IMR-90 (cell line): ENCODE measurements at regions not wholly inside any gene's neighbourhood (a gene's known extent, or its start where the extent isn't known, plus 50 kb on each side); places are given as distances from the start of the nearest gene placed in this dataset.

ENCODE experiments used
- BHLHE40 ChIP-seq: fragments of 150-350 bp; IDR thresholded peaks from 2 replicates; pipeline ENCODE4 v1.6.1; 2016; ENCODE audit warnings: mild to moderate bottlenecking, low read depth, low read length
- CEBPB ChIP-seq: IDR thresholded peaks from 2 replicates; pipeline ENCODE4 v1.6.1; 2012; ENCODE audit warnings: low read depth, low read length, improper control_type of control experiment
- CHD1 ChIP-seq: IDR thresholded peaks from 2 replicates; pipeline ENCODE4 v1.6.1; 2012; ENCODE audit warnings: low read depth, low read length, improper control_type of control experiment
- CTCF ChIP-seq: conservative IDR thresholded peaks from 2 replicates; pipeline ENCODE4 v1.5.1; 2012; ENCODE audit warnings: mild to moderate bottlenecking, low read depth, low read length, improper control_type of control experiment
- ELK1 ChIP-seq: fragments of 150-350 bp; IDR thresholded peaks from 2 replicates; pipeline ENCODE4 v1.6.1; 2016; ENCODE audit warnings: low read depth, mild to moderate bottlenecking, low read length, moderate library complexity, borderline replicate concordance
- FOS ChIP-seq: fragments of 150-350 bp; IDR thresholded peaks from 2 replicates; pipeline ENCODE4 v1.6.1; 2016; ENCODE audit warnings: low read depth, low read length
- POLR2A ChIP-seq: IDR thresholded peaks from 2 replicates; pipeline ENCODE4 v1.6.1; 2012; ENCODE audit warnings: mild to moderate bottlenecking, low read depth, low read length
- RAD21 ChIP-seq: IDR thresholded peaks from 2 replicates; pipeline ENCODE4 v1.6.1; 2012; ENCODE audit warnings: low read length, improper control_type of control experiment
- RCOR1 ChIP-seq: IDR thresholded peaks from 2 replicates; pipeline ENCODE4 v1.6.1; 2012; ENCODE audit warnings: mild to moderate bottlenecking, low read length, improper control_type of control experiment; ENCODE audit not compliant: insufficient replicate concordance
- RFX5 ChIP-seq: IDR thresholded peaks from 2 replicates; pipeline ENCODE4 v1.8.0; 2012; ENCODE audit warnings: low read depth, mild to moderate bottlenecking, low read length, moderate library complexity
- SMC3 ChIP-seq: fragments of 150-350 bp; IDR thresholded peaks from 2 replicates; pipeline ENCODE4 v1.6.1; 2016; ENCODE audit warnings: low read depth, mild to moderate bottlenecking, antibody characterized with exemption, low read length, moderate library complexity
- USF2 ChIP-seq: fragments of 150-350 bp; IDR thresholded peaks from 2 replicates; pipeline ENCODE4 v1.6.1; 2017; ENCODE audit warnings: mild to moderate bottlenecking, antibody characterized with exemption, low read length, low read depth

- TF ChIP-seq CHD1, result no peak
- no peak for TF ChIP-seq RCOR1
- TF ChIP-seq CTCF, result no peak
- no peak for TF ChIP-seq RAD21
- TF ChIP-seq POLR2A, result no peak
- no peak for TF ChIP-seq USF2
- TF ChIP-seq FOS, result no peak
- no peak for TF ChIP-seq ELK1
- TF ChIP-seq SMC3, result no peak
- no peak for TF ChIP-seq RFX5
- TF ChIP-seq BHLHE40, result no peak
- no peak for TF ChIP-seq CEBPB
These were observed 220.9 kb upstream of the CDC14C start for GRCh38 chr7:48703466-48703865.
